K562 (cell line): ENCODE measurements at regions not wholly inside any gene's neighbourhood (a gene's known extent, or its start where the extent isn't known, plus 50 kb on each side); places are given as distances from the start of the nearest gene placed in this dataset.

ENCODE experiments used
- ATAC-seq: fragments of 200-7000 bp; cut with Tn5 transposase; 3 replicates; pipeline ENCODE4 v1.9.1; 2020; ENCODE audit warnings: moderate library complexity
- BruUV-seq: library from RNA; stranded (reverse); fragments of 400-500 nt; replicated peaks from 2 replicates; lab custom pipeline; 2021; lab: Mats Ljungman, UMichigan
- CTCF ChIA-PET: fragments of 300-600 bp; formaldehyde crosslinking; extraction: SDS; loops from one replicate; lab custom pipeline; 2021; ENCODE audit warnings: low intra/inter-chr PET ratio; lab: Yijun Ruan, JAX
- POLR2A ChIA-PET: fragments of 300-600, 350-650 bp; sonication (Branson Sonifier 250); formaldehyde crosslinking; extraction: SDS; loops from one replicate; lab custom pipeline; 2021; ENCODE audit warnings: antibody characterized with exemption, inconsistent platforms; lab: Yijun Ruan, JAX
- DNase-seq, 4 experiments: peaks; one replicate each; pipeline versions ENCODE4 v3.0.0 to v3.0.0-alpha.2; 2011 to 2018; ENCODE audit warnings: low spot score in 3 of 4, mixed read lengths in 3 of 4; ENCODE audit errors: extremely low read depth in 1 of 4
- FAIRE-seq: peaks from 2 replicates; lab custom pipeline; 2011; peaks lifted over from hg19 to GRCh38; lab: Jason Lieb, UNC
- H2AFZ ChIP-seq: 2 replicates; pipeline ENCODE4 v1.6.0; 2011; ENCODE audit warnings: low read depth, low read length, control low read depth, inconsistent platforms
- H3K27ac ChIP-seq: fragments of 200-600 bp; 3 replicates; pipeline ENCODE4 v1.8.0; 2011; ENCODE audit warnings: low read depth, mild to moderate bottlenecking, control low read depth, inconsistent platforms, low read length, moderate library complexity, mixed read lengths; ENCODE audit errors: extremely low read depth
- H3K27me3 ChIP-seq, 2 experiments: fragments of 300-600 bp in 1 of 2; 2 replicates in 1 of 2; 3 replicates in 1 of 2; pipeline versions ENCODE4 v1.6.0 to v1.8.0; 2011; ENCODE audit warnings: inconsistent platforms in 2 of 2, low read length in 2 of 2, mild to moderate bottlenecking in 1 of 2, mixed read lengths in 1 of 2, moderate library complexity in 1 of 2; ENCODE audit not compliant: control insufficient read depth in 2 of 2, insufficient read depth in 2 of 2
- H3K36me3 ChIP-seq: fragments of 300-600 bp; 3 replicates; pipeline ENCODE4 v1.8.0; 2011; ENCODE audit warnings: mild to moderate bottlenecking, low read length, inconsistent platforms; ENCODE audit not compliant: control insufficient read depth, insufficient read depth
- H3K4me1 ChIP-seq, 2 experiments: fragments of 200-600 bp in 1 of 2; replicated peaks in 1 of 2; 2 replicates in 1 of 2; 3 replicates in 1 of 2; pipeline versions ENCODE4 v1.5.1 to v1.8.0; 2011; ENCODE audit warnings: inconsistent platforms in 2 of 2, low read length in 2 of 2, mild to moderate bottlenecking in 1 of 2, mixed read lengths in 1 of 2, moderate library complexity in 1 of 2; ENCODE audit not compliant: control insufficient read depth in 2 of 2, insufficient read depth in 2 of 2
- H3K4me2 ChIP-seq: 2 replicates; pipeline ENCODE4 v1.6.1; 2011; ENCODE audit warnings: low read length, control low read depth, inconsistent platforms, mixed read lengths; ENCODE audit not compliant: insufficient read depth
- H3K4me3 ChIP-seq: fragments of 200-600 bp; sonication (generic), shearing (Covaris generic); 2 replicates; pipeline ENCODE4 v1.5.1; 2016; ENCODE audit warnings: control low read depth, inconsistent platforms
- H3K79me2 ChIP-seq: fragments of 200-600 bp; 3 replicates; pipeline ENCODE4 v1.8.0; 2011; ENCODE audit warnings: low read length, inconsistent platforms; ENCODE audit not compliant: control insufficient read depth, insufficient read depth
- H3K9ac ChIP-seq, 2 experiments: 2 replicates each; pipeline versions ENCODE4 v1.6.0 to v1.6.1; 2011; ENCODE audit warnings: low read depth in 2 of 2, low read length in 2 of 2, control low read depth in 1 of 2, inconsistent platforms in 1 of 2, mild to moderate bottlenecking in 1 of 2, mixed read lengths in 1 of 2; ENCODE audit not compliant: insufficient read depth in 1 of 2
- H3K9me1 ChIP-seq: one replicate; pipeline ENCODE4 v1.6.0; 2011; ENCODE audit warnings: inconsistent platforms, mild to moderate bottlenecking, low read length, moderate library complexity; ENCODE audit not compliant: control insufficient read depth, insufficient read depth
- H3K9me3 ChIP-seq: replicated peaks from 2 replicates; pipeline ENCODE4 v1.5.1; 2011; ENCODE audit warnings: low read depth, low read length, inconsistent platforms; ENCODE audit not compliant: control insufficient read depth, insufficient read depth
- H4K20me1 ChIP-seq: replicated peaks from 2 replicates; pipeline ENCODE4 v1.6.1; 2011; ENCODE audit warnings: low read length, inconsistent platforms, mixed read lengths; ENCODE audit not compliant: control insufficient read depth, insufficient read depth
- E2F6 ChIP-seq, 2 experiments: IDR thresholded peaks; 2 replicates each; pipeline ENCODE4 v1.6.1; 2011; ENCODE audit warnings: borderline replicate concordance in 1 of 2, control low read depth in 1 of 2, low read depth in 1 of 2, low read length in 1 of 2, mild to moderate bottlenecking in 1 of 2, mixed read lengths in 1 of 2, moderate library complexity in 1 of 2; ENCODE audit not compliant: insufficient read depth in 1 of 2, insufficient read length in 1 of 2, poor library complexity in 1 of 2, severe bottlenecking in 1 of 2; ENCODE audit errors: extremely low read depth in 1 of 2
- EGR1 ChIP-seq: fragments of 450-650 bp; conservative IDR thresholded peaks from 2 replicates; pipeline ENCODE4 v1.6.1; 2017; ENCODE audit warnings: mild to moderate bottlenecking
- FOSL1 ChIP-seq: fragments of 200-800 bp; sonication (Bioruptor generic); conservative IDR thresholded peaks from 2 replicates; pipeline ENCODE4 v1.6.1; 2016; ENCODE audit warnings: missing genetic modification characterization, missing compliant biosample characterization
- HNRNPH1 ChIP-seq: fragments of 200-400 bp; formaldehyde crosslinking; optimal IDR thresholded peaks from 2 replicates; pipeline ENCODE3; 2017; ENCODE audit warnings: low read depth, mild to moderate bottlenecking, low read length, moderate library complexity
- NCOA4 ChIP-seq: fragments of 450-650 bp; IDR thresholded peaks from 2 replicates; pipeline ENCODE4 v1.6.1; 2018; ENCODE audit warnings: mild to moderate bottlenecking; ENCODE audit not compliant: partially characterized antibody
- PYGO2 ChIP-seq: fragments of 450-650 bp; IDR thresholded peaks from 2 replicates; pipeline ENCODE4 v1.6.1; 2016; ENCODE audit warnings: mild to moderate bottlenecking, missing genetic modification characterization, moderate library complexity, missing compliant biosample characterization
- TSC22D4 ChIP-seq: fragments of 450-650 bp; IDR thresholded peaks from 2 replicates; pipeline ENCODE4 v1.6.1; 2016; ENCODE audit warnings: missing genetic modification characterization, missing biosample characterization, control low read depth
- ZNF644 ChIP-seq: fragments of 200-800 bp; sonication (Bioruptor generic); IDR thresholded peaks from 2 replicates; pipeline ENCODE4 v1.6.1; 2016; ENCODE audit warnings: low read depth, missing genetic modification characterization, missing compliant biosample characterization
- ZZZ3 ChIP-seq: fragments of 450-650 bp; IDR thresholded peaks from 2 replicates; pipeline ENCODE4 v1.6.1; 2016; ENCODE audit warnings: antibody characterized with exemption, mild to moderate bottlenecking, moderate library complexity
- WGBS: fragments of 100-300 bp; shearing (Covaris generic); methylation state at CpG from one replicate; pipeline ENCODE4 v1.1.6; 2016; ENCODE audit warnings: low coverage, mixed read lengths; ENCODE audit not compliant: insufficient coverage; ENCODE audit errors: missing lambda C conversion rate; 5-methylcytosine and 5-hydroxymethylcytosine counted together
- in situ Hi-C: fragments of 300-500 bp; cut with MboI; formaldehyde crosslinking; loops from 4 replicates; pipeline ENCODE4 v1.15.0; 2018; ENCODE audit warnings: inconsistent platforms, mixed read lengths
- intact Hi-C: fragments of 100-400 bp; cut with micrococcal nuclease; formaldehyde crosslinking; loops from 2 replicates; pipeline ENCODE4 v1.14.2; 2022
- TF ChIP-seq, protein P1 (sequence below): fragments of 450-650 bp; IDR thresholded peaks from 2 replicates; pipeline ENCODE4 v1.7.1; 2018; ENCODE audit warnings: mild to moderate bottlenecking, low read depth; ENCODE audit not compliant: partially characterized antibody

GRCh38 chr1:222097588-222097987 lies 355.7 kb upstream of the DUSP10 start:
- TF ChIP-seq HNRNPH1, result no peak
- no peak for TF ChIP-seq TSC22D4
- TF ChIP-seq E2F6 (IDR thresholded peaks at IDR 0.05; ENCODE audit: borderline replicate concordance in 1 of 2, extremely low read depth in 1 of 2, insufficient read depth in 1 of 2, insufficient read length in 1 of 2, low read depth in 1 of 2, low read length in 1 of 2, poor library complexity in 1 of 2, severe bottlenecking in 1 of 2), result no peak
- no peak for TF ChIP-seq PYGO2
- TF ChIP-seq NCOA4, result no peak
- no peak for TF ChIP-seq FOSL1 (tag)
- TF ChIP-seq ZNF644 (tag), result no peak
- no peak for TF ChIP-seq EGR1
- TF ChIP-seq, protein P1, sequence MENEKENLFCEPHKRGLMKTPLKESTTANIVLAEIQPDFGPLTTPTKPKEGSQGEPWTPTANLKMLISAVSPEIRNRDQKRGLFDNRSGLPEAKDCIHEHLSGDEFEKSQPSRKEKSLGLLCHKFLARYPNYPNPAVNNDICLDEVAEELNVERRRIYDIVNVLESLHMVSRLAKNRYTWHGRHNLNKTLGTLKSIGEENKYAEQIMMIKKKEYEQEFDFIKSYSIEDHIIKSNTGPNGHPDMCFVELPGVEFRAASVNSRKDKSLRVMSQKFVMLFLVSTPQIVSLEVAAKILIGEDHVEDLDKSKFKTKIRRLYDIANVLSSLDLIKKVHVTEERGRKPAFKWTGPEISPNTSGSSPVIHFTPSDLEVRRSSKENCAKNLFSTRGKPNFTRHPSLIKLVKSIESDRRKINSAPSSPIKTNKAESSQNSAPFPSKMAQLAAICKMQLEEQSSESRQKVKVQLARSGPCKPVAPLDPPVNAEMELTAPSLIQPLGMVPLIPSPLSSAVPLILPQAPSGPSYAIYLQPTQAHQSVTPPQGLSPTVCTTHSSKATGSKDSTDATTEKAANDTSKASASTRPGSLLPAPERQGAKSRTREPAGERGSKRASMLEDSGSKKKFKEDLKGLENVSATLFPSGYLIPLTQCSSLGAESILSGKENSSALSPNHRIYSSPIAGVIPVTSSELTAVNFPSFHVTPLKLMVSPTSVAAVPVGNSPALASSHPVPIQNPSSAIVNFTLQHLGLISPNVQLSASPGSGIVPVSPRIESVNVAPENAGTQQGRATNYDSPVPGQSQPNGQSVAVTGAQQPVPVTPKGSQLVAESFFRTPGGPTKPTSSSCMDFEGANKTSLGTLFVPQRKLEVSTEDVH, result no peak
- no peak for TF ChIP-seq ZZZ3
- H3K27ac ChIP-seq, result no peak overlapping the region
- intact Hi-C loops (loop anchor here (2.0 kb wide), 1 partner anchor 357 kb away; no protein-coding TSS in a partner anchor), in situ Hi-C loops (no loop called here)
- H3K9me3 ChIP-seq, result no peaks in the 10 kb centered on the region
- ChIA-PET POLR2A (no interaction called here), CTCF (no interaction called here)
- no peaks in the 10 kb centered on the region for H3K4me1 ChIP-seq
- no TSS peak for BruUV-seq
- ATAC-seq (no peak), FAIRE-seq (no peak), DNase-seq (no peak)
- no peak overlapping the region for H3K9ac ChIP-seq
- no peaks in the 10 kb centered on the region; a peak in 1 of 5 replicates for H3K27me3 ChIP-seq
- no peak overlapping the region for H2AFZ ChIP-seq
- H3K4me3 ChIP-seq, result no peak overlapping the region
- no peaks in the 10 kb centered on the region for H3K36me3 ChIP-seq
- H3K9me1 ChIP-seq, result no peaks in the 10 kb centered on the region
- WGBS, result 1% methylated on average over 4 of the region's 4 CpGs
- no peaks in the 10 kb centered on the region for H4K20me1 ChIP-seq
- H3K79me2 ChIP-seq, result no peaks in the 10 kb centered on the region
- H3K4me2 ChIP-seq, result no peak overlapping the region
